Left ventricle myocardium inferior (tissue), 1 donor: ENCODE measurements at regions not wholly inside any gene's neighbourhood (a gene's known extent, or its start where the extent isn't known, plus 50 kb on each side); places are given as distances from the start of the nearest gene placed in this dataset.

Source experiments
- DNase-seq: peaks from one replicate; pipeline ENCODE4 v3.0.0-alpha.2; 2020
- H3K27ac ChIP-seq: fragments of 200-600 bp; replicated peaks from 2 replicates; pipeline ENCODE4 v1.8.0; 2021
- H3K27me3 ChIP-seq: fragments of 200-600 bp; 2 replicates; pipeline ENCODE4 v1.8.0; 2021; ENCODE audit warnings: low read depth
- H3K36me3 ChIP-seq: fragments of 200-600 bp; 2 replicates; pipeline ENCODE4 v1.8.0; 2021
- H3K4me1 ChIP-seq: fragments of 200-600 bp; 2 replicates; pipeline ENCODE4 v1.8.0; 2021
- H3K4me3 ChIP-seq: fragments of 200-600 bp; 2 replicates; pipeline ENCODE4 v1.8.0; 2021; ENCODE audit warnings: mild to moderate bottlenecking, moderate library complexity
- H3K9me3 ChIP-seq: fragments of 200-600 bp; replicated peaks from 2 replicates; pipeline ENCODE4 v1.8.0; 2021
- intact Hi-C: fragments of 100-400 bp; cut with micrococcal nuclease; formaldehyde crosslinking; loops from one replicate; pipeline ENCODE4 v1.11.0; 2022
- TF ChIP-seq, protein P1 (sequence below): fragments of 200-600 bp; IDR thresholded peaks from 2 replicates; pipeline ENCODE4 v1.8.0; 2021; ENCODE audit warnings: antibody characterized with exemption, mild to moderate bottlenecking, borderline replicate concordance
- donor health status: DM: no; HTN: yes; CAD: no; lungs with severe emphysema.

DNA sequence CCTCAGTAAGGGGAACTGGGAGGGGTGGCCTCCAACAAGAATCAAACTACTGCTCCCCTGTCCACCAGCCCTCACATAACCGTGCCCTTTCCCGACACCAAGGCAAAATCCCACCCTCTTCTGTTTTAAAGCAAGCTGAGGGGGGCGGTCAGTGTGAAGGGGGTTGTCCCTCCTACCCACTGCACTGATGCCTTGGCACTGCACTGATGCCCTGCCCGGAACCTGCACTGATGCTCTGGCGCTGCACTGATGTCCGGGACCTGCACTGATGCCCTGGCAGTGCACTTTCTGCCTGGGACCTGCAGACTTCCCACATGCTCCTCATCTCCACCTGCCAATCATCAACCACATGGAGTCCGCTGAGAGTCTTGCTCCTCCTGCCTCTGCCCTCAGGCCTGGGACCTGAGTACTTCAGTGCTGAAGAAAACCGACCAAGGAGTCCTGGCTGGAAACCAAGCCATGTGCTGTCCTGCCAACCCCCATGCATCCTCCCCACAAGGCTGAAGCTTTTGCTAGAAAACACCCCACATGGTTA, 179.5 kb downstream of the SMAD2 start:
- intact Hi-C loops, result no loop called here
- Histone ChIP-seq H3K27ac (no peak overlapping the region), H3K36me3 (no peaks in the 10 kb centered on the region), H3K4me1 (peaks cover 4% of the 10 kb centered on the region), H3K4me3 (no peak overlapping the region), H3K9me3 (no peaks in the 10 kb centered on the region), H3K27me3 (peaks cover 61% of the 10 kb centered on the region)
- DNase-seq, result no peak
- TF ChIP-seq, protein P1, sequence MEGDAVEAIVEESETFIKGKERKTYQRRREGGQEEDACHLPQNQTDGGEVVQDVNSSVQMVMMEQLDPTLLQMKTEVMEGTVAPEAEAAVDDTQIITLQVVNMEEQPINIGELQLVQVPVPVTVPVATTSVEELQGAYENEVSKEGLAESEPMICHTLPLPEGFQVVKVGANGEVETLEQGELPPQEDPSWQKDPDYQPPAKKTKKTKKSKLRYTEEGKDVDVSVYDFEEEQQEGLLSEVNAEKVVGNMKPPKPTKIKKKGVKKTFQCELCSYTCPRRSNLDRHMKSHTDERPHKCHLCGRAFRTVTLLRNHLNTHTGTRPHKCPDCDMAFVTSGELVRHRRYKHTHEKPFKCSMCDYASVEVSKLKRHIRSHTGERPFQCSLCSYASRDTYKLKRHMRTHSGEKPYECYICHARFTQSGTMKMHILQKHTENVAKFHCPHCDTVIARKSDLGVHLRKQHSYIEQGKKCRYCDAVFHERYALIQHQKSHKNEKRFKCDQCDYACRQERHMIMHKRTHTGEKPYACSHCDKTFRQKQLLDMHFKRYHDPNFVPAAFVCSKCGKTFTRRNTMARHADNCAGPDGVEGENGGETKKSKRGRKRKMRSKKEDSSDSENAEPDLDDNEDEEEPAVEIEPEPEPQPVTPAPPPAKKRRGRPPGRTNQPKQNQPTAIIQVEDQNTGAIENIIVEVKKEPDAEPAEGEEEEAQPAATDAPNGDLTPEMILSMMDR, result no peak

DNA sequence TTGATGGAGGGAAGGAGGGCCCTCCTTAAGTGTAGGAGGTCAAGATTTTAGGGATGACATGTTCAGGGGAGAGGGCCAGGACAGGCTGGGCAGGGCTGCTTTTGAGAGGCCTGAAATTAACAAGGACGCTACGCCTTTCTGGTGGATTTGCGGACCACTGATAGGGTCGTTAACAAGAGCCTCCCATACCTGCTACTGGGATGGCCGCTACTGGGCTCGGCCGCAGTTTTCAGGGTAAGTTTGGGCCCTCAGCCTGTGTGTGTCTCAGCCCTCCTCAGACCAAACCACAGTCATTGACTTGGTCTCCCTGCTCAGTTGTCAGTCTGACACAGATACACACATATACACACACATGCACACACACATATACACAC, 180.9 kb downstream of the SMAD2 start:
- no peak overlapping the region for H3K27ac ChIP-seq
- peaks cover 4% of the 10 kb centered on the region for H3K4me1 ChIP-seq
- TF ChIP-seq, protein P1, result no peak
- no peak for DNase-seq
- H3K27me3 ChIP-seq, result peaks cover 52% of the 10 kb centered on the region
- intact Hi-C loops, result loop anchor here (10.0 kb wide), 1 partner anchor 535 kb away; no protein-coding TSS in a partner anchor
- no peaks in the 10 kb centered on the region for H3K9me3 ChIP-seq
- no peak overlapping the region for H3K4me3 ChIP-seq
- no peaks in the 10 kb centered on the region for H3K36me3 ChIP-seq

DNA sequence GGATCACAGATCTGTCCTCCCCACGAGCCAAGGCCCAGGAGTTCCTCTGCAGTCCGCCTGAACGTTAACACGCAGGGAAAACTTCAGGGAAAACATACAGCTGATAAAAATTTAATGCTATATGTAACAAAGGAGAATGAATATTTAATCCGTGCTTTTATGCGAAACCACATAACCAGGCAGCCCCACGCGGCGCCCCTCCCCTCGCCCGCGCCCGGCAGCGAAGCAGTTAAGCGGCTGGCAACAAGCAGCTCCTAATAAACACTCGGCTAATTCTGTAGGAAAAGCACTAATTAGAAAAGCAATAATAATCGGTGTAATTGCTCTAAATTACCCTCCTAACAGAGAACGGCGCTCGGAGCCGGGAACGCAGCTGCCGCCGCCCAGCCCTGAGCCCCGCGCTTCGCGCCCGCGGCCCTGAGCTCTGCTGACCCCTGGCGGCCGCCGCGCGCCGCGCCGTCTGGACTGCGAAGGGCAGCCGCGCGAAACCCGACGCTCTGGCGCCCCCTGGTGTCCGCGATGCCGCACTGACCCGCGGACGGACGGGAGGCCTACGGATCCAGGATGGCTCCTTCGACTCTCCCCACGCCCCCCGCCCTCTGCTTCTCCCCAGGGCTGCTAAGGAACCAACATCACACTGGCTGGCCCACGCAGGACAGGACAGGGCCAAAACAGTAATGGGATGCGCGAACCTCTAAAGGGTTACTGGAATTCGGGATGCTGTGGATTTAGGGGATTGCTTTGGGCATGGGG, 181.4 kb downstream of the SMAD2 start:
- Histone ChIP-seq H3K9me3 (no peaks in the 10 kb centered on the region), H3K27ac (no peak overlapping the region), H3K27me3 (peaks cover 46% of the 10 kb centered on the region), H3K4me1 (peaks cover 4% of the 10 kb centered on the region), H3K36me3 (no peaks in the 10 kb centered on the region), H3K4me3 (peak overlapping the region; percentile 52)
- intact Hi-C loops, result loop anchor here (10.0 kb wide), 1 partner anchor 534 kb away; no protein-coding TSS in a partner anchor
- TF ChIP-seq, protein P1, result peak; percentile 100
- peak; percentile 74 for DNase-seq

DNA sequence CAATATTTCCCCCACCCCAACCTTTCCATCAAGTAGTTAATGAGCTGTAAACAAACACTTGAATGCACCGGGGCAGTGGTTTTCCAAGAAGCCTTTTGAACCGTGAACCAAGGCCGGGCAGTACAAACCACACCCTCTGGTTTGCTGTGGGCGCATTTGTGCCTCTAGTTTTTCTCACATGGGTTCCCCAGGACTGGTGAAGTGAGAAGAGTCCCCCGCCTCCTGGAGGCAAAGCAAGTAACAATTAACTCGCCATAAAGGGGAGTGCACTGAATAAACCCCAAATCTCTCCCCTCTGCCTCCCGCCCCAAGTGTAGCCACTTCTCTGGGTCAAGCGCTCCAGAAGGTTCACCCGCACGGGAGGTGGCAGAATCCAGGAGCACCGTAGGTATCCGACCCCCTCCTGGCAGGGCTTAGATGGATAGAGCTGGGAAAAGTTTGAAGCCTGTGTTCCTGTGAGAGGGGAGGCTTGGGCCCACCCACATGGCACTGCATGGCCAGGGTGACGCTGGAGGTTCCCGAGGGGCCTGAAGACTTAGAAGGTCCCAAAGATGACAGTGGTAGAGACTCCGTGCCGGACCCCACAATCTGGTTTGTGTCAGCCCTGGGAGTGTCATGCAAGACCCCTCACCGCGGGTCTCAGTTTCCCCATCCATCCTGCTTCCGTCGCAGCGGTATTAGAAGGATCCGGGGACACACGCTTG, 182.2 kb downstream of the SMAD2 start:
- no peak overlapping the region for H3K27ac ChIP-seq
- H3K9me3 ChIP-seq, result no peaks in the 10 kb centered on the region
- intact Hi-C loops, result loop anchor here (10.0 kb wide), 1 partner anchor 533 kb away; no protein-coding TSS in a partner anchor
- peaks cover 39% of the 10 kb centered on the region for H3K27me3 ChIP-seq
- peaks cover 4% of the 10 kb centered on the region for H3K4me1 ChIP-seq
- TF ChIP-seq, protein P1, result no peak
- DNase-seq, result no peak
- H3K4me3 ChIP-seq, result peak overlapping the region; percentile 52
- no peaks in the 10 kb centered on the region for H3K36me3 ChIP-seq

DNA sequence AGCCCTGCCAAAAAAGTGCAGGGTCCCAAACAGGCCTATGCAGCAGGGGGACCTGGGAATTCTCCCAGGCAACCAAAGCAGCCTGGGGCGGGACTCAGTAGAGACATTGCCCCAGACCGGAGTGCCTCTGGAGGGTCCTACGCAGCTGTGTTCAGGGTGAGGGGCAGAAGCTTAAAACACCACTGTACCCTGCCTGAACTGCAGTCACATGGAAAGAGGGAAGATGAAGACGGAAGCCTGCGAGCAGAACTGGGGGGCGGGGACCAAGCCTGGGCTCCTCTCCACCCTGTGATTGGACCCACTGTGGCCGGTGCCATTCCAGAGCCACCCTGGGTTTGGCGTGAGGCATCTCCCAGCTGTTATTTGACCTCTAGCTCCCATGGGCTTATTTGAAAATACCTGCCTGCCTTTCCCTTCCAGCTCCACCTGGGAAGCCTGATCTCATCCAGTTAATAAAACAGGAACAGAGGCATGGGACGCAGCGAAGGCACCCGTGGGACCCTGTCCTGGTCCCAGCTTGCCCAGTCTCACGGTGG, 183.1 kb downstream of the SMAD2 start:
- intact Hi-C loops, result loop anchor here (10.0 kb wide), 1 partner anchor 533 kb away; no protein-coding TSS in a partner anchor
- Histone ChIP-seq H3K27me3 (peaks cover 35% of the 10 kb centered on the region), H3K4me3 (no peak overlapping the region), H3K27ac (no peak overlapping the region), H3K36me3 (no peaks in the 10 kb centered on the region), H3K9me3 (no peaks in the 10 kb centered on the region), H3K4me1 (peaks cover 4% of the 10 kb centered on the region)
- TF ChIP-seq, protein P1, result no peak
- no peak for DNase-seq
